ENCODE measurements at regions not wholly inside any gene's neighbourhood (a gene's known extent, or its start where the extent isn't known, plus 50 kb on each side); places are given as distances from the start of the nearest gene placed in this dataset.

- no peak for TF ChIP-seq POLR2AphosphoS5 (IDR thresholded peaks at IDR 0.05; ENCODE audit: low read depth)
- TF ChIP-seq, protein P1, sequence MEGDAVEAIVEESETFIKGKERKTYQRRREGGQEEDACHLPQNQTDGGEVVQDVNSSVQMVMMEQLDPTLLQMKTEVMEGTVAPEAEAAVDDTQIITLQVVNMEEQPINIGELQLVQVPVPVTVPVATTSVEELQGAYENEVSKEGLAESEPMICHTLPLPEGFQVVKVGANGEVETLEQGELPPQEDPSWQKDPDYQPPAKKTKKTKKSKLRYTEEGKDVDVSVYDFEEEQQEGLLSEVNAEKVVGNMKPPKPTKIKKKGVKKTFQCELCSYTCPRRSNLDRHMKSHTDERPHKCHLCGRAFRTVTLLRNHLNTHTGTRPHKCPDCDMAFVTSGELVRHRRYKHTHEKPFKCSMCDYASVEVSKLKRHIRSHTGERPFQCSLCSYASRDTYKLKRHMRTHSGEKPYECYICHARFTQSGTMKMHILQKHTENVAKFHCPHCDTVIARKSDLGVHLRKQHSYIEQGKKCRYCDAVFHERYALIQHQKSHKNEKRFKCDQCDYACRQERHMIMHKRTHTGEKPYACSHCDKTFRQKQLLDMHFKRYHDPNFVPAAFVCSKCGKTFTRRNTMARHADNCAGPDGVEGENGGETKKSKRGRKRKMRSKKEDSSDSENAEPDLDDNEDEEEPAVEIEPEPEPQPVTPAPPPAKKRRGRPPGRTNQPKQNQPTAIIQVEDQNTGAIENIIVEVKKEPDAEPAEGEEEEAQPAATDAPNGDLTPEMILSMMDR (IDR thresholded peaks at IDR 0.05; ENCODE audit: insufficient read depth, low read length): no peak
- no peak for TF ChIP-seq GABPA (IDR thresholded peaks at IDR 0.05; ENCODE audit: low read depth)
- TF ChIP-seq, protein P2, sequence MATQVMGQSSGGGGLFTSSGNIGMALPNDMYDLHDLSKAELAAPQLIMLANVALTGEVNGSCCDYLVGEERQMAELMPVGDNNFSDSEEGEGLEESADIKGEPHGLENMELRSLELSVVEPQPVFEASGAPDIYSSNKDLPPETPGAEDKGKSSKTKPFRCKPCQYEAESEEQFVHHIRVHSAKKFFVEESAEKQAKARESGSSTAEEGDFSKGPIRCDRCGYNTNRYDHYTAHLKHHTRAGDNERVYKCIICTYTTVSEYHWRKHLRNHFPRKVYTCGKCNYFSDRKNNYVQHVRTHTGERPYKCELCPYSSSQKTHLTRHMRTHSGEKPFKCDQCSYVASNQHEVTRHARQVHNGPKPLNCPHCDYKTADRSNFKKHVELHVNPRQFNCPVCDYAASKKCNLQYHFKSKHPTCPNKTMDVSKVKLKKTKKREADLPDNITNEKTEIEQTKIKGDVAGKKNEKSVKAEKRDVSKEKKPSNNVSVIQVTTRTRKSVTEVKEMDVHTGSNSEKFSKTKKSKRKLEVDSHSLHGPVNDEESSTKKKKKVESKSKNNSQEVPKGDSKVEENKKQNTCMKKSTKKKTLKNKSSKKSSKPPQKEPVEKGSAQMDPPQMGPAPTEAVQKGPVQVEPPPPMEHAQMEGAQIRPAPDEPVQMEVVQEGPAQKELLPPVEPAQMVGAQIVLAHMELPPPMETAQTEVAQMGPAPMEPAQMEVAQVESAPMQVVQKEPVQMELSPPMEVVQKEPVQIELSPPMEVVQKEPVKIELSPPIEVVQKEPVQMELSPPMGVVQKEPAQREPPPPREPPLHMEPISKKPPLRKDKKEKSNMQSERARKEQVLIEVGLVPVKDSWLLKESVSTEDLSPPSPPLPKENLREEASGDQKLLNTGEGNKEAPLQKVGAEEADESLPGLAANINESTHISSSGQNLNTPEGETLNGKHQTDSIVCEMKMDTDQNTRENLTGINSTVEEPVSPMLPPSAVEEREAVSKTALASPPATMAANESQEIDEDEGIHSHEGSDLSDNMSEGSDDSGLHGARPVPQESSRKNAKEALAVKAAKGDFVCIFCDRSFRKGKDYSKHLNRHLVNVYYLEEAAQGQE (IDR thresholded peaks at IDR 0.05; ENCODE audit: insufficient replicate concordance, low read depth): no peak
- no peak for TF ChIP-seq SPI1 (IDR thresholded peaks at IDR 0.05; ENCODE audit: borderline replicate concordance, low read depth)
These were observed 66.3 kb upstream of the FGGY start for GRCh38 chr1:59230622-59231021.

Data from HL-60 (cell line).